ENCODE measurements at regions not wholly inside any gene's neighbourhood (a gene's known extent, or its start where the extent isn't known, plus 50 kb on each side); places are given as distances from the start of the nearest gene placed in this dataset.
"Not testable (repeated sequence)": the region's sequence is repeated elsewhere in the genome, so short reads cannot be mapped to it uniquely, and the experiment has no call there.

GRCh38 chr5:62776592-62776991, 198.0 kb downstream of the LRRC70 start:
- 33% methylated on average over 5 of the region's 5 CpGs for WGBS (ENCODE audit: insufficient coverage, insufficient replicate concordance, low lambda C conversion rate, missing lambda C conversion rate)
- H3K27me3 ChIP-seq (replicated peaks in 1 of 2; ENCODE audit: control insufficient read depth in 2 of 2, insufficient read depth in 2 of 2, low read length in 1 of 2); ATAC-seq; H4K20me1 ChIP-seq (ENCODE audit: control insufficient read depth, insufficient read depth); H3K4me2 ChIP-seq (ENCODE audit: control insufficient read depth, insufficient read depth); H3K79me2 ChIP-seq (ENCODE audit: control insufficient read depth, insufficient read depth, low read length); H2AFZ ChIP-seq (ENCODE audit: control insufficient read depth, low read depth, low read length); BruUV-seq (replicated peaks); H3K4me3 ChIP-seq; FAIRE-seq; POLR2A ChIA-PET; H3K4me1 ChIP-seq (ENCODE audit: control insufficient read depth, insufficient read depth, low read length); H3K9me3 ChIP-seq (replicated peaks; ENCODE audit: control insufficient read depth, insufficient read depth, low read length); H3K27ac ChIP-seq (ENCODE audit: control insufficient read depth, insufficient read depth); H3K36me3 ChIP-seq (ENCODE audit: control insufficient read depth in 2 of 2, insufficient read depth in 2 of 2, low read length in 1 of 2); DNase-seq (ENCODE audit: low read depth, low spot score); H3K9ac ChIP-seq (ENCODE audit: control insufficient read depth, insufficient read depth, low read length): not testable (repeated sequence)
- ChIA-PET CTCF (interaction anchor here (1.1 to 5.2 kb wide), 4 partner anchors 11 to 316 kb away, joined by 3 to 78 read pairs (median 3); no protein-coding TSS in a partner anchor), SMC1A (ENCODE audit: uncharacterized antibody, unreplicated experiment) (interaction anchor here (5.3 kb wide), 1 partner anchor 316 kb away, joined by 46 read pairs; no protein-coding TSS in a partner anchor), RAD21 (ENCODE audit: unreplicated experiment) (interaction anchor here (0.7 to 1.2 kb wide), 2 partner anchors 301 to 316 kb away, joined by 3 read pairs; no protein-coding TSS in a partner anchor)
- in situ Hi-C loops (cut with MboI) (loop anchor here (5.0 to 25.0 kb wide), 2 partner anchors 319 to 564 kb away; no protein-coding TSS in a partner anchor), intact Hi-C loops (cut with micrococcal nuclease; ENCODE audit: unreplicated experiment) (loop anchor here (5.0 kb wide), 1 partner anchor 334 kb away; no protein-coding TSS in a partner anchor)
- TF ChIP-seq RAD51 (IDR thresholded peaks at IDR 0.05): peak; percentile 69
- peak in 1 of 2 experiments; percentile 17; a peak in 1 of 4 replicates for TF ChIP-seq BHLHE40 (IDR thresholded peaks at IDR 0.05; ENCODE audit: borderline replicate concordance in 1 of 2, low read depth in 2 of 2, low read length in 1 of 2)

- no peak for FAIRE-seq
- H3K9ac ChIP-seq (ENCODE audit: control insufficient read depth, insufficient read depth, low read length): no peak overlapping the region
- no peaks in the 10 kb centered on the region for H3K9me3 ChIP-seq (replicated peaks; ENCODE audit: control insufficient read depth, insufficient read depth, low read length)
- 89% methylated on average over 3 of the region's 3 CpGs for WGBS (ENCODE audit: insufficient coverage, insufficient replicate concordance, low lambda C conversion rate, missing lambda C conversion rate)
- TF ChIP-seq HDAC6 (IDR thresholded peaks at IDR 0.05; ENCODE audit: unreplicated experiment): no peak
- no peak for TF ChIP-seq ELK1 (IDR thresholded peaks at IDR 0.05; ENCODE audit: low read depth, low read length)
- no peak for TF ChIP-seq MYB (IDR thresholded peaks at IDR 0.05; ENCODE audit: borderline replicate concordance, low read depth, low read length)
- TF ChIP-seq GABPA (IDR thresholded peaks at IDR 0.05; ENCODE audit: low read depth): no peak
- TF ChIP-seq, protein P1, sequence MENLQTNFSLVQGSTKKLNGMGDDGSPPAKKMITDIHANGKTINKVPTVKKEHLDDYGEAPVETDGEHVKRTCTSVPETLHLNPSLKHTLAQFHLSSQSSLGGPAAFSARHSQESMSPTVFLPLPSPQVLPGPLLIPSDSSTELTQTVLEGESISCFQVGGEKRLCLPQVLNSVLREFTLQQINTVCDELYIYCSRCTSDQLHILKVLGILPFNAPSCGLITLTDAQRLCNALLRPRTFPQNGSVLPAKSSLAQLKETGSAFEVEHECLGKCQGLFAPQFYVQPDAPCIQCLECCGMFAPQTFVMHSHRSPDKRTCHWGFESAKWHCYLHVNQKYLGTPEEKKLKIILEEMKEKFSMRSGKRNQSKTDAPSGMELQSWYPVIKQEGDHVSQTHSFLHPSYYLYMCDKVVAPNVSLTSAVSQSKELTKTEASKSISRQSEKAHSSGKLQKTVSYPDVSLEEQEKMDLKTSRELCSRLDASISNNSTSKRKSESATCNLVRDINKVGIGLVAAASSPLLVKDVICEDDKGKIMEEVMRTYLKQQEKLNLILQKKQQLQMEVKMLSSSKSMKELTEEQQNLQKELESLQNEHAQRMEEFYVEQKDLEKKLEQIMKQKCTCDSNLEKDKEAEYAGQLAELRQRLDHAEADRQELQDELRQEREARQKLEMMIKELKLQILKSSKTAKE (IDR thresholded peaks at IDR 0.05; ENCODE audit: low read depth, poor library complexity, severe bottlenecking): no peak
- no peak for TF ChIP-seq NBN (IDR thresholded peaks at IDR 0.05)
- TF ChIP-seq ZNF274 (IDR thresholded peaks at IDR 0.05; ENCODE audit: insufficient read depth, insufficient read length): no peak
- no peak for TF ChIP-seq EGR1 (IDR thresholded peaks at IDR 0.05; ENCODE audit: borderline replicate concordance in 1 of 2, low read depth in 2 of 2, low read length in 2 of 2)
- no peak for TF ChIP-seq TAF1 (IDR thresholded peaks at IDR 0.05; ENCODE audit: borderline replicate concordance, low read depth, low read length)
- no peak for ATAC-seq
- intact Hi-C loops (cut with micrococcal nuclease; ENCODE audit: unreplicated experiment): no loop called here
- no peak for DNase-seq (ENCODE audit: low read depth, low spot score)
- ChIA-PET SMC1A (ENCODE audit: uncharacterized antibody, unreplicated experiment) (interaction anchor here (1.0 kb wide), 1 partner anchor 10 kb away, joined by 7 read pairs; no protein-coding TSS in a partner anchor), POLR2A (no interaction called here), CTCF (no interaction called here), RAD21 (ENCODE audit: unreplicated experiment) (interaction anchor here (1.0 kb wide), 1 partner anchor 313 kb away, joined by 3 read pairs; no protein-coding TSS in a partner anchor)
- no peak overlapping the region for H3K27ac ChIP-seq (ENCODE audit: control insufficient read depth, insufficient read depth)
- no peaks in the 10 kb centered on the region for H4K20me1 ChIP-seq (ENCODE audit: control insufficient read depth, insufficient read depth)
- no peaks in the 10 kb centered on the region; a peak in 1 of 4 replicates for H3K27me3 ChIP-seq (replicated peaks in 1 of 2; ENCODE audit: control insufficient read depth in 2 of 2, insufficient read depth in 2 of 2, low read length in 1 of 2)
- no peaks in the 10 kb centered on the region for H3K79me2 ChIP-seq (ENCODE audit: control insufficient read depth, insufficient read depth, low read length)
- no TSS peak for BruUV-seq (replicated peaks)
- no peaks in the 10 kb centered on the region for H3K4me1 ChIP-seq (ENCODE audit: control insufficient read depth, insufficient read depth, low read length)
- H2AFZ ChIP-seq (ENCODE audit: control insufficient read depth, low read depth, low read length): no peak overlapping the region
- H3K4me2 ChIP-seq (ENCODE audit: control insufficient read depth, insufficient read depth): no peak overlapping the region
- H3K36me3 ChIP-seq (ENCODE audit: control insufficient read depth in 2 of 2, insufficient read depth in 2 of 2, low read length in 1 of 2): no peaks in the 10 kb centered on the region
- H3K4me3 ChIP-seq: no peak overlapping the region
- in situ Hi-C loops (cut with MboI): no loop called here
Measured at GRCh38 chr5:62773460-62773859, 194.8 kb downstream of the LRRC70 start.

Measured in GM12878 (cell line).